ENCODE measurements at regions not wholly inside any gene's neighbourhood (a gene's known extent, or its start where the extent isn't known, plus 50 kb on each side); places are given as distances from the start of the nearest gene placed in this dataset.

DNA sequence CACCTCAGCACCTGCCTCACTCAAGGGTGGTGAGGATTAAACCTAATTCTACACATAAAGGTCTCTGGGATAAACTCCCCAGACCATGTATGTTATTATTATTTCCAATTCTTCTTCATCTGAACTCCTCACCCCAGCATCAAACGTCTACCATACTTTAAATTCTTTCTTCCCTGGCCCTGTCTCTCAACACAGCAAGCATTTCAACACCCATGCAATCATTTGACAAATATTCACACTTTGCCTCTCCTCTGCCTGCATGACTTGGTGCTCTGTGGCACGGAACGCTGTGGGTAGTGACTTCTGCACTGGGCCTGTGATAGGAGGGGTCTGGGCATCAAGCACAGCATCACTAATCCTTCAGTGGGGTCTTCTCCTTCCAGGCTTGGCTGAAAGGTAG lies 490.8 kb downstream of the TNS3 start:
- no peak for TF ChIP-seq EZH2 (IDR thresholded peaks at IDR 0.05; ENCODE audit: insufficient read depth, poor library complexity, severe bottlenecking)
- no peak for TF ChIP-seq EZH2phosphoT487 (IDR thresholded peaks at IDR 0.05; ENCODE audit: insufficient read depth, low read depth)

All from GM23248 (cell line).